ENCODE measurements at regions not wholly inside any gene's neighbourhood (a gene's known extent, or its start where the extent isn't known, plus 50 kb on each side); places are given as distances from the start of the nearest gene placed in this dataset.

GRCh38 chr5:143551820-143552251 is 148.3 kb upstream of the NR3C1 start:
- no peaks in the 10 kb centered on the region for H3K36me3 ChIP-seq
- H3K4me3 ChIP-seq, result no peak overlapping the region
- H3K9me3 ChIP-seq, result no peaks in the 10 kb centered on the region
- H3K27ac ChIP-seq, result no peak overlapping the region
- H3K27me3 ChIP-seq, result no peaks in the 10 kb centered on the region
- DNase-seq (no peak), ATAC-seq (no peak)
- intact Hi-C loops (cut with DNase I), result no loop called here
- TF ChIP-seq, protein P1, sequence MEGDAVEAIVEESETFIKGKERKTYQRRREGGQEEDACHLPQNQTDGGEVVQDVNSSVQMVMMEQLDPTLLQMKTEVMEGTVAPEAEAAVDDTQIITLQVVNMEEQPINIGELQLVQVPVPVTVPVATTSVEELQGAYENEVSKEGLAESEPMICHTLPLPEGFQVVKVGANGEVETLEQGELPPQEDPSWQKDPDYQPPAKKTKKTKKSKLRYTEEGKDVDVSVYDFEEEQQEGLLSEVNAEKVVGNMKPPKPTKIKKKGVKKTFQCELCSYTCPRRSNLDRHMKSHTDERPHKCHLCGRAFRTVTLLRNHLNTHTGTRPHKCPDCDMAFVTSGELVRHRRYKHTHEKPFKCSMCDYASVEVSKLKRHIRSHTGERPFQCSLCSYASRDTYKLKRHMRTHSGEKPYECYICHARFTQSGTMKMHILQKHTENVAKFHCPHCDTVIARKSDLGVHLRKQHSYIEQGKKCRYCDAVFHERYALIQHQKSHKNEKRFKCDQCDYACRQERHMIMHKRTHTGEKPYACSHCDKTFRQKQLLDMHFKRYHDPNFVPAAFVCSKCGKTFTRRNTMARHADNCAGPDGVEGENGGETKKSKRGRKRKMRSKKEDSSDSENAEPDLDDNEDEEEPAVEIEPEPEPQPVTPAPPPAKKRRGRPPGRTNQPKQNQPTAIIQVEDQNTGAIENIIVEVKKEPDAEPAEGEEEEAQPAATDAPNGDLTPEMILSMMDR (IDR thresholded peaks at IDR 0.05), result no peak
- peaks cover 4% of the 10 kb centered on the region for H3K4me1 ChIP-seq

- TF ChIP-seq, protein P1 (IDR thresholded peaks at IDR 0.05), result no peak
- intact Hi-C loops (cut with DNase I), result no loop called here
Measured at GRCh38 chr5:143550986-143551630, 147.6 kb upstream of the NR3C1 start.

DNA sequence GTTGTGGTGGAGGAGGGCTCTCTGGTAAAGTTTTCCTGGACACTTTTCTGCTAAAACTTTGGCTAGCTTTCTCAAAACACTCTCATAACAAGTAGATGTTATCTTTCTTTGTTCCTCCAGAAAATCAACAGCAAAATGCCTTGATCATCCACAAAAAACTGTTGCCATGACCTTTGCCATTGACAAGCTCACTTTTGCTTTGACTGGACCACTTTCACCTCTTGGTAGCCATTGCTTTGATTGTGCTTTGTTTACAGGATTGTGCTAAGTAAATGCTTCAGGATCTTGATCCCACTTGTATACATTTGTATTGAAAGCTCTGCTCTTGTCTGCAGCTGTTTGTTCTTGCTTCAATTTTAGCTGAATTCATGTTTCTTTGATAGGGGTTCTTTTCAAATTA is 143.9 kb upstream of the NR3C1 start:
- TF ChIP-seq, protein P1 (IDR thresholded peaks at IDR 0.05), result no peak
- Histone ChIP-seq H3K27ac (no peak overlapping the region), H3K36me3 (no peaks in the 10 kb centered on the region), H3K4me3 (no peak overlapping the region), H3K9me3 (no peaks in the 10 kb centered on the region), H3K4me1 (no peaks in the 10 kb centered on the region), H3K27me3 (no peaks in the 10 kb centered on the region)
- intact Hi-C loops (cut with DNase I), result no loop called here
- no peak for ATAC-seq
- DNase-seq, result no peak

More at GRCh38 chr5:143550986-143551630, 147.6 kb upstream of the NR3C1 start:
- no peak for ATAC-seq
- no peaks in the 10 kb centered on the region for H3K27me3 ChIP-seq
- peaks cover 4% of the 10 kb centered on the region for H3K4me1 ChIP-seq
- no peaks in the 10 kb centered on the region for H3K9me3 ChIP-seq
- no peak for DNase-seq
- H3K27ac ChIP-seq, result no peak overlapping the region
- H3K4me3 ChIP-seq, result no peak overlapping the region
- no peaks in the 10 kb centered on the region for H3K36me3 ChIP-seq

DNA sequence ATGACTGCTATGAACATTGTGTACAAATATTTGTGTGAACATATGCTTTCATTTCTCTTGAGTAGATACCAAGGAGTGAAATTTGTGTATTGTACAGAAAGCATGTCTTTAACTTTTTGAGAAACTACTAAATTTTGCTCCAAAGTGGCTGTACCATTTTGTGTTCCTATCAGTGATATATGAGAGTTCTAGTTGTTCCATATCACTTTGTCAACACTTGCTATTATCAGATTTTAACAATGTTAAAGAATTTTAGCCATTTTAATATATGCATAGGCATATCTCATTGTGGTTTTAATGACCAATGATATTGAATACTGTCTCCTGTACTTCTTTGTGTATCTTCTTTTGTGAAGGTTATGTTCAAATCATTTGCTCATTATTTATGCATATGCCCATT is 142.9 kb upstream of the NR3C1 start:
- ATAC-seq, result no peak
- Histone ChIP-seq H3K36me3 (no peaks in the 10 kb centered on the region), H3K27me3 (no peaks in the 10 kb centered on the region), H3K9me3 (no peaks in the 10 kb centered on the region), H3K4me1 (no peaks in the 10 kb centered on the region), H3K4me3 (no peak overlapping the region), H3K27ac (no peak overlapping the region)
- TF ChIP-seq, protein P1 (IDR thresholded peaks at IDR 0.05), result no peak
- intact Hi-C loops (cut with DNase I), result no loop called here
- DNase-seq, result no peak

- no peaks in the 10 kb centered on the region for H3K9me3 ChIP-seq
- intact Hi-C loops (cut with DNase I), result no loop called here
- H3K4me3 ChIP-seq, result no peak overlapping the region
- ATAC-seq (no peak), DNase-seq (no peak)
- no peak overlapping the region for H3K27ac ChIP-seq
- H3K27me3 ChIP-seq, result no peaks in the 10 kb centered on the region
- H3K4me1 ChIP-seq, result no peaks in the 10 kb centered on the region
- TF ChIP-seq, protein P1 (IDR thresholded peaks at IDR 0.05), result no peak
- H3K36me3 ChIP-seq, result no peaks in the 10 kb centered on the region
Measured at GRCh38 chr5:143544606-143545005, 141.1 kb upstream of the NR3C1 start.

Measured in upper lobe of right lung (tissue), 1 donor.